ENCODE measurements at regions not wholly inside any gene's neighbourhood (a gene's known extent, or its start where the extent isn't known, plus 50 kb on each side); places are given as distances from the start of the nearest gene placed in this dataset.

- Mint-ChIP-seq H3K36me3 (ENCODE audit: unreplicated experiment) (no peaks in the 10 kb centered on the region), H3K27me3 (ENCODE audit: unreplicated experiment) (peaks cover 2% of the 10 kb centered on the region), H3K27ac (ENCODE audit: unreplicated experiment) (no peak overlapping the region), H3K4me1 (ENCODE audit: low read depth, unreplicated experiment) (peaks cover 21% of the 10 kb centered on the region), H3K9me3 (ENCODE audit: unreplicated experiment) (no peaks in the 10 kb centered on the region), H3K4me3 (ENCODE audit: unreplicated experiment) (no peak overlapping the region)
- DNase-seq: no peak
- TF ChIP-seq CTCF (IDR thresholded peaks at IDR 0.05; ENCODE audit: partially characterized antibody, unreplicated experiment): no peak
Measured at GRCh38 chr2:7205151-7205830, 288.1 kb downstream of the RNF144A start.

- H3K27ac Mint-ChIP-seq (ENCODE audit: unreplicated experiment): no peak overlapping the region
- DNase-seq: no peak
- TF ChIP-seq CTCF (IDR thresholded peaks at IDR 0.05; ENCODE audit: partially characterized antibody, unreplicated experiment): no peak
- H3K36me3 Mint-ChIP-seq (ENCODE audit: unreplicated experiment): no peaks in the 10 kb centered on the region
- H3K27me3 Mint-ChIP-seq (ENCODE audit: unreplicated experiment): peaks cover 2% of the 10 kb centered on the region
- H3K4me1 Mint-ChIP-seq (ENCODE audit: low read depth, unreplicated experiment): peaks cover 21% of the 10 kb centered on the region
- H3K9me3 Mint-ChIP-seq (ENCODE audit: unreplicated experiment): no peaks in the 10 kb centered on the region
- no peak overlapping the region for H3K4me3 Mint-ChIP-seq (ENCODE audit: unreplicated experiment)
Measured at GRCh38 chr2:7206111-7206810, 289.0 kb downstream of the RNF144A start.

DNA sequence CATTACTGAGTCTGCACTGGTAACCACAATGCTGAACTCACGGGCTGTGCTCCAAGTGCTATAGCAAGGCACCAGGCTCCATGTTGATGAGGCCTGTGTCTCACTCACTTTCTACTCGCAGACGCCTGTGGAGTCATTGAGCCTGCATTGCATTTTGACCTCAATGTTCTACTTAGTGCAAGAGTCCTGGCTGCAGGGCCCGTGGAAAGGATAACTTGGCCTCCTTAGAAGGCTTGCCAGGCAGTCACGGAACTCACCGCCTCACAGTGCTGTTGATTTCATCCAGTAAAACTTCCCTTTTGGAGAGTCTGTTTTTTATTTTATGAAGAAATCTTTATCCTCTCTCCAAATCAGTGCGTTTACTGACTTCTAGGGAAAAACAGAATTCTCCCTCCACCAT, 290.4 kb downstream of the RNF144A start:
- H3K9me3 Mint-ChIP-seq (ENCODE audit: unreplicated experiment): no peaks in the 10 kb centered on the region
- H3K27ac Mint-ChIP-seq (ENCODE audit: unreplicated experiment): no peak overlapping the region
- TF ChIP-seq CTCF (IDR thresholded peaks at IDR 0.05; ENCODE audit: partially characterized antibody, unreplicated experiment): no peak
- peaks cover 2% of the 10 kb centered on the region for H3K27me3 Mint-ChIP-seq (ENCODE audit: unreplicated experiment)
- DNase-seq: no peak
- no peak overlapping the region for H3K4me3 Mint-ChIP-seq (ENCODE audit: unreplicated experiment)
- H3K36me3 Mint-ChIP-seq (ENCODE audit: unreplicated experiment): no peaks in the 10 kb centered on the region
- H3K4me1 Mint-ChIP-seq (ENCODE audit: low read depth, unreplicated experiment): peaks cover 17% of the 10 kb centered on the region

DNA sequence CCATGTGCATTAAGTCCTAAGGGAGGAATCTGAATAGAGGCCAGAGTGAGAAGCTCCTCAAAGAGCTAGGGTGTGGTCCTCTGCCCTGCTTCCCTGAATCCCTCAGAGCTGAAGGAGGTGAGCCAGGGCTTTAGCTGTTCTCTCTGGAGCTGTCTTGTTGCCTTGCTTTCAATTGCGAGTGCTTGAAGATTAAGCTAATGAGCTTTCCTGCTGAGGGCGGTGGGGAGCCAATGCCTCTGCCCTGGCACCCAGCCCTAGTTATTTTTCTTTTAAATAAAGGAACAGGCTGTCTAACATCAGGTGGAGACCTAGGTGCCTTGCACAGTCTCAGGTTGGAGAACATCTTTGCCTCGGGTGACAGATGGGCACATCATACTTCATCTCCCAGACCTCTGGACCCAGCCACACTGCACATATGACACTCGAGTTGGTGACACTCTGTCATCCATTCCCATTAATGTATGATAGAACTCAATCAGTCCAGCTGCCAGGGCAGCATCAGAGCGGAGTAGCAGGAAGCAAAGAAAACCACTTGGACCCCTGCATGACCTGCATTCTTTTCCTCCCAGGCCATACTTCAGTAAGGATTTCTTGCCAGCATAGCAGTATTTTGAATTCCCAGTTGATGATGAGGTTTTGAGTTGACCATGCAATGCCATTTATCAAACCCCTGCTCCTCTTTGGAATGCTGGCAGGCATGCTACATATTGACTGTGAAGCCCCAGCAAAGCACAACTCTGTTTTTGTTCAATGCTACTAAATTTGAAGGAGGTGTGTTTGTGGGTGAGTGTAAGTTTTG, 292.7 kb downstream of the RNF144A start:
- no peak for TF ChIP-seq CTCF (IDR thresholded peaks at IDR 0.05; ENCODE audit: partially characterized antibody, unreplicated experiment)
- no peak overlapping the region for H3K4me3 Mint-ChIP-seq (ENCODE audit: unreplicated experiment)
- H3K9me3 Mint-ChIP-seq (ENCODE audit: unreplicated experiment): peaks cover 2% of the 10 kb centered on the region
- no peak for DNase-seq
- H3K4me1 Mint-ChIP-seq (ENCODE audit: low read depth, unreplicated experiment): peaks cover 12% of the 10 kb centered on the region
- H3K27me3 Mint-ChIP-seq (ENCODE audit: unreplicated experiment): peaks cover 2% of the 10 kb centered on the region
- no peak overlapping the region for H3K27ac Mint-ChIP-seq (ENCODE audit: unreplicated experiment)
- H3K36me3 Mint-ChIP-seq (ENCODE audit: unreplicated experiment): no peaks in the 10 kb centered on the region
